Transverse colon (tissue), 4 donors: ENCODE measurements at regions not wholly inside any gene's neighbourhood (a gene's known extent, or its start where the extent isn't known, plus 50 kb on each side); places are given as distances from the start of the nearest gene placed in this dataset.

Experiments
- CTCF ChIP-seq, 5 experiments: fragments of 200-600 bp in 3 of 5; fragments of 450-650 bp in 2 of 5; sonication (generic) in 3 of 5; IDR thresholded peaks; 1 replicate in 2 of 5; 2 replicates in 3 of 5; pipeline ENCODE4 v1.5.1; 2016 to 2017; ENCODE audit warnings: antibody characterized with exemption in 5 of 5, inconsistent platforms in 3 of 5, mild to moderate bottlenecking in 2 of 5, moderate library complexity in 1 of 5
- POLR2A ChIP-seq: fragments of 450-650 bp; IDR thresholded peaks from one replicate; pipeline ENCODE4 v1.6.1; 2016; ENCODE audit warnings: antibody characterized with exemption, mild to moderate bottlenecking, moderate library complexity
- POLR2AphosphoS5 ChIP-seq, 3 donors: sonication (generic); formaldehyde crosslinking; IDR thresholded peaks; one replicate each; pipeline ENCODE4 v1.6.1; 2016; ENCODE audit warnings: antibody characterized with exemption in 3 of 3

GRCh38 chr2:151024696-151025251 lies 236.9 kb downstream of the RBM43 start:
- TF ChIP-seq CTCF (IDR thresholded peaks at IDR 0.05) (no peak), POLR2A (no peak), POLR2AphosphoS5 (IDR thresholded peaks at IDR 0.05) (no peak)
